WTC11 (cell line): ENCODE measurements at regions not wholly inside any gene's neighbourhood (a gene's known extent, or its start where the extent isn't known, plus 50 kb on each side); places are given as distances from the start of the nearest gene placed in this dataset.

Source experiments
- E2F1 ChIP-seq: sonication (generic); formaldehyde crosslinking; IDR thresholded peaks from 2 replicates; pipeline ENCODE4 v1.8.0; 2022; ENCODE audit warnings: mild to moderate bottlenecking, missing genetic modification reagents
- ETV6 ChIP-seq: sonication (generic); formaldehyde crosslinking; IDR thresholded peaks from 2 replicates; pipeline ENCODE4 v1.8.1; 2022; ENCODE audit warnings: mild to moderate bottlenecking, missing genetic modification reagents
- FOXJ3 ChIP-seq: sonication (generic); formaldehyde crosslinking; IDR thresholded peaks from 2 replicates; pipeline ENCODE4 v1.9.0; 2021; ENCODE audit warnings: missing genetic modification reagents, mild to moderate bottlenecking, borderline replicate concordance
- MAX ChIP-seq: sonication (generic); formaldehyde crosslinking; IDR thresholded peaks from 2 replicates; pipeline ENCODE4 v1.8.0; 2022; ENCODE audit warnings: mild to moderate bottlenecking, missing genetic modification reagents
- MYBL2 ChIP-seq: sonication (generic); formaldehyde crosslinking; IDR thresholded peaks from 2 replicates; pipeline ENCODE4 v1.8.1; 2023; ENCODE audit warnings: mild to moderate bottlenecking, moderate library complexity, missing genetic modification reagents
- NFE2L1 ChIP-seq: sonication (generic); formaldehyde crosslinking; IDR thresholded peaks from 2 replicates; pipeline ENCODE4 v1.8.1; 2023; ENCODE audit warnings: missing genetic modification reagents
- RELA ChIP-seq: sonication (generic); formaldehyde crosslinking; IDR thresholded peaks from 2 replicates; pipeline ENCODE4 v1.8.1; 2022; ENCODE audit warnings: missing genetic modification reagents, mild to moderate bottlenecking, borderline replicate concordance
- TCF7 ChIP-seq: sonication (generic); formaldehyde crosslinking; IDR thresholded peaks from 2 replicates; pipeline ENCODE4 v1.8.0; 2022; ENCODE audit warnings: mild to moderate bottlenecking, low read depth, missing genetic modification reagents, moderate library complexity
- TEAD4 ChIP-seq: sonication (generic); formaldehyde crosslinking; IDR thresholded peaks from 2 replicates; pipeline ENCODE4 v1.8.0; 2022; ENCODE audit warnings: mild to moderate bottlenecking, missing genetic modification reagents
- TP53 ChIP-seq: sonication (generic); formaldehyde crosslinking; IDR thresholded peaks from 2 replicates; pipeline ENCODE4 v1.8.1; 2023; ENCODE audit warnings: mild to moderate bottlenecking, missing genetic modification reagents
- ZNF121 ChIP-seq: sonication (generic); formaldehyde crosslinking; IDR thresholded peaks from 2 replicates; pipeline ENCODE4 v1.8.0; 2023; ENCODE audit warnings: missing genetic modification reagents
- ZNF138 ChIP-seq: sonication (generic); formaldehyde crosslinking; conservative IDR thresholded peaks from 2 replicates; pipeline ENCODE4 v1.8.1; 2022; ENCODE audit warnings: mild to moderate bottlenecking, moderate library complexity, missing genetic modification reagents
- TF ChIP-seq, protein P1 (sequence below): fragments of 200-600 bp; IDR thresholded peaks from 2 replicates; pipeline ENCODE4 v1.8.0; 2022; ENCODE audit warnings: antibody characterized with exemption
- TF ChIP-seq, protein P2 (sequence below): sonication (generic); formaldehyde crosslinking; IDR thresholded peaks from 2 replicates; pipeline ENCODE4 v1.8.1; 2023; ENCODE audit warnings: mild to moderate bottlenecking, missing genetic modification reagents, moderate library complexity

- TF ChIP-seq, protein P1, sequence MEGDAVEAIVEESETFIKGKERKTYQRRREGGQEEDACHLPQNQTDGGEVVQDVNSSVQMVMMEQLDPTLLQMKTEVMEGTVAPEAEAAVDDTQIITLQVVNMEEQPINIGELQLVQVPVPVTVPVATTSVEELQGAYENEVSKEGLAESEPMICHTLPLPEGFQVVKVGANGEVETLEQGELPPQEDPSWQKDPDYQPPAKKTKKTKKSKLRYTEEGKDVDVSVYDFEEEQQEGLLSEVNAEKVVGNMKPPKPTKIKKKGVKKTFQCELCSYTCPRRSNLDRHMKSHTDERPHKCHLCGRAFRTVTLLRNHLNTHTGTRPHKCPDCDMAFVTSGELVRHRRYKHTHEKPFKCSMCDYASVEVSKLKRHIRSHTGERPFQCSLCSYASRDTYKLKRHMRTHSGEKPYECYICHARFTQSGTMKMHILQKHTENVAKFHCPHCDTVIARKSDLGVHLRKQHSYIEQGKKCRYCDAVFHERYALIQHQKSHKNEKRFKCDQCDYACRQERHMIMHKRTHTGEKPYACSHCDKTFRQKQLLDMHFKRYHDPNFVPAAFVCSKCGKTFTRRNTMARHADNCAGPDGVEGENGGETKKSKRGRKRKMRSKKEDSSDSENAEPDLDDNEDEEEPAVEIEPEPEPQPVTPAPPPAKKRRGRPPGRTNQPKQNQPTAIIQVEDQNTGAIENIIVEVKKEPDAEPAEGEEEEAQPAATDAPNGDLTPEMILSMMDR: no peak
- no peak for TF ChIP-seq FOXJ3
- TF ChIP-seq MAX (CRISPR knock-in tag): no peak
- no peak for TF ChIP-seq RELA
- TF ChIP-seq ZNF121 (CRISPR knock-in tag): no peak
- TF ChIP-seq TEAD4: no peak
- no peak for TF ChIP-seq ETV6 (CRISPR knock-in tag)
- no peak for TF ChIP-seq MYBL2 (CRISPR knock-in tag)
- no peak for TF ChIP-seq ZNF138 (CRISPR knock-in tag)
- no peak for TF ChIP-seq E2F1 (CRISPR knock-in tag)
- TF ChIP-seq NFE2L1 (CRISPR knock-in tag): no peak
- TF ChIP-seq, protein P2, sequence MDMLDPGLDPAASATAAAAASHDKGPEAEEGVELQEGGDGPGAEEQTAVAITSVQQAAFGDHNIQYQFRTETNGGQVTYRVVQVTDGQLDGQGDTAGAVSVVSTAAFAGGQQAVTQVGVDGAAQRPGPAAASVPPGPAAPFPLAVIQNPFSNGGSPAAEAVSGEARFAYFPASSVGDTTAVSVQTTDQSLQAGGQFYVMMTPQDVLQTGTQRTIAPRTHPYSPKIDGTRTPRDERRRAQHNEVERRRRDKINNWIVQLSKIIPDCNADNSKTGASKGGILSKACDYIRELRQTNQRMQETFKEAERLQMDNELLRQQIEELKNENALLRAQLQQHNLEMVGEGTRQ: no peak
- TF ChIP-seq TP53 (CRISPR knock-in tag): no peak
- TF ChIP-seq TCF7 (CRISPR knock-in tag): no peak
Measured at GRCh38 chrX:38965888-38966287, 164.6 kb downstream of the MID1IP1 start.
